Ecto neural progenitor cell (in vitro differentiated cells): ENCODE measurements at regions not wholly inside any gene's neighbourhood (a gene's known extent, or its start where the extent isn't known, plus 50 kb on each side); places are given as distances from the start of the nearest gene placed in this dataset.

Source experiments
- DNase-seq: peaks from one replicate; pipeline ENCODE4 v3.0.0-alpha.2; 2018; ENCODE audit warnings: low spot score

DNA sequence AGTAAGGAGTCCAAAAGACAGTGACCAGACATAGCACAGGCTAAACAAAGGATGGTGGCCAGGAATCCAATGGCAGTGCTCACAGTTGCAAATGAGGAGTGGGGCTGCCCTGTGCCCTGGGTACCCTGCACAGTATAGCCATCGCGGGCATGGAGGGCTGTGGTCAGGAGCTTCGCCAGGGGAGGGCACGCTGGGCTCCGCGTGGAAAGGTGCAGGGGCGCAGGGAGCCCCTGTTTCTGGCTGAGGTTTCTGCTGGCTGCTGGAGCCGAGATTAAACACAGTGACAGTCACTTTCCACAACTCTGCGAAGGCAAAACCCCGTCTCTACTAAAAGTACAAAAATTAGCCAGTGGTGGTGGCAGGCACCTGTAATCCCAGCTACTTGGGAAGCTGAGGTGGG, 194.7 kb downstream of the GALR1 start:
- DNase-seq, result no peak

DNA sequence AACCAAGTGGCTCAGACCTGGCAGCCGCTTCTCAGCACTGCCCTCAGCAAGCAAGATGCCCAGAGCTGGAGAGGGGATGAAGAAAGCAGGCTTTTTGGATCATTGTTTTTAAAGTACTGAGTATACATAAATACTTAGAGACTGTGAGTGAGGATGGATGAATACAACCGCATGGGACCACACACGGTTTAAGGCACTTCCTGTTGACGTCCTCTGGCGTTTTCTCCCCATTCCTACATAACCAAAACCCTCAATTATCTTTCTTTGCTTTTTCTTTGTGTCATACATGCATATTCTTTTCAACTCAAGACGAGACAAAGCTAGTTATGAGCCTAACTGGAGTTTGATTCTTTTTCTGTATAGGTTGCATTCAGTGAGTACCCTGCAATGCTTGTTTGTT, 198.4 kb downstream of the GALR1 start:
- DNase-seq, result no peak

- no peak for DNase-seq
Observed at GRCh38 chr18:77455004-77455403, 205.4 kb downstream of the GALR1 start.

- DNase-seq, result no peak
Observed at GRCh38 chr18:77457681-77458080, 208.0 kb downstream of the GALR1 start.

DNA sequence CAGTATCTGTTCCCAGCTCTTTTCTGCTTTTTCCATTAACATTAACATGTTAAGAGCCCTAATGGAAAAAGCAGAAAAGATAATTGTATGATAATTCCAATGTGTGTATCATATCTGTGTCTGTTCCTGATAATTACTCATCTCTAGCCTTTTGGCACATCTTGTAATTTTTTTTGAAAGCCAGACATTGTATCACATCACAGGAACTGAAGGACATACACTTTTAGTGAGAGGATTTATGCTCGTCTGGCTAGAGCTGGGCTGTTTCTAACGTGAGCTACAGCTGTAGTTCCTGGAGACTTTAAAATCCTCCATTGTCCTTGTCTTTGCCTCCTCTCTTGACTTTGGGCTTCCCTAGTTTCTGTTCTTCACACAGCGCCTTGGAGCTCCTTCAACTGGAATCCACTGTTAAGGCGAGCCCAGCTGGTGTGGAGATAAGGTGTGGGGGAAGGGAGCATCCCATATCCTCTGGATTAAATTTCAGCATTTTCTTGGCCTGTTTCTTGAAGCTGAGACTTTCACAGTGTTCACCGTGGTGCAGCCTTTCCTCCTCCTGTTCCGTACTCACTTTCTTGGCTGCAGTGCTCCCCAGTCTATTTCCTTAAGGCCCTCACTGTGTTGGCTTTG, 211.5 kb downstream of the GALR1 start:
- no peak for DNase-seq

GRCh38 chr18:77464917-77465316, 215.3 kb downstream of the GALR1 start:
- DNase-seq, result no peak

- no peak for DNase-seq
Observed at GRCh38 chr18:77466890-77467289, 217.2 kb downstream of the GALR1 start.

DNA sequence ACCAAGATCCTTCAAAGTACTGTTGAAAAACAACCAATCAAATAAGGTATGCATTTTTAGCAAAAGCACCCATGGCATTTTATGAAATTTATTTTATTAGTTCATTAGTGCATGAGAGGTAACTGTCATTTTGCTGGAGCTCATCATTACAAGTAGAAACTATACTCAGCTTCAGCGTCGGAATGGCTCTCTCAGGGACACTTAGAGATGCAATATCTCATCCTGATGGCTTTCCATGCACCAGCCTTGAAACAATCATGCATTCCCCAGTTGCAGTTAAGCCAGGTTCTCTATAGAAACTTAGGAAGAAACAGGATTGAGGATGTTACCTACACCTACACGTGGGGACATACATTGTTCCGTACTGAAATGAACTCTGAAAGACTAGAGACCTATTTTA, 219.5 kb downstream of the GALR1 start:
- no peak for DNase-seq

GRCh38 chr18:77470569-77471413, 221.1 kb downstream of the GALR1 start:
- DNase-seq, result no peak

- DNase-seq, result no peak
Observed at GRCh38 chr18:77472509-77472908, 222.9 kb downstream of the GALR1 start.

- no peak for DNase-seq
Observed at GRCh38 chr18:77478646-77479442, 229.2 kb downstream of the GALR1 start.

- no peak for DNase-seq
Observed at GRCh38 chr18:77481541-77481940, 231.9 kb downstream of the GALR1 start.

GRCh38 chr18:77482190-77483085, 232.8 kb downstream of the GALR1 start:
- DNase-seq, result no peak

GRCh38 chr18:77486985-77487384, 237.3 kb downstream of the GALR1 start:
- no peak for DNase-seq

- no peak for DNase-seq
Observed at GRCh38 chr18:77487951-77488740, 238.5 kb downstream of the GALR1 start.

DNA sequence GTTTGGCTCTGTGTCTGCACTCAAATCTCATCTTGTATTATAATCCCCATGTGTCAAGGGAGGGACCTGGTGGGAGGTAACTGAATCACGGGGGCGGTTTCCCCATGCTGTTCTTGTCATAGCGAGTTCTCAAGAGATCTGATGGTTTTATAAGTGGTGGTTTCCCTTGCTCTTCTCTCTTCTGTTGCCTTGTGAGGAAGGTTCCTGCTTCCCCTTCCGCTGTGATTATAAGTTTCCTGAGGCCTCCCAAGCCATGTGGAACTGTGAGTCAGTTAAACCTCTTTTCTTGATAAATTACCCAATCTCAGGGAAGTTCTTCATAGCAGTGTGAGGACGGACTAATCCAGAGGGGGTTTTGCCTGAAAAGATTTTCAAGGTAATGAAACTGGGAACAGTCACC, 245.4 kb downstream of the GALR1 start:
- no peak for DNase-seq

DNA sequence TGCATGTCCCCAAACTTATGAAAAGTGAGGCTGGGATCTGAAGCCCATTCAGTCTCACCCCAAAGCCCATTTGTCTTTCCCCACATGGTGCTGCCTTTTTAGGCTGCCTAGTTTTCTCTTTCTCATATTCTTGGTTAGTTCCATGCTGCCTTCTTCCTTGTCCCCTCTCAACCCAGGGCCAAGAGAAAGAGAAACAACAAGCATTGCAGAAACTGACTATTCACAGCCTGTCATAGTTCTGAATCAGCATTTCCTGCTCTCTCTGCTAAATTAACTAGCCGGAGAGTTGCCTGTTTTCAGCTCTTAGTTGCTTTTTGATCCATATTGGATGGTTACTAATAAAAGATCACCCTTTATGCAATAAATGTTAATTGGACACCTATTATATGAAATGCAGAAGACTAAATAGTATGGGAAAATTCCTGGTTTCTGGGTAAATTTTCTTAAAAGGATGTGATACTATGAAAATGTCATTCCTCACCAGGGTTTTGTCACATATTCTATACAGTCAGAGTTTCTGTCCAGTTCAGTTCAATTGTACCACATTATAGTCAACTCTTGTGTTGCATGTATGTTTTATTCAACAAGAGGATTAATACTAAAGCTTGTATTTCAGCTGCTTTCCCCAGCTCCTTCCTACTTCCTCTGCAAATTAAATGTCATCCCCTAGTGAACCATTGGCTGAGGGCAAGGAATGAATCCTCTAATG, 246.5 kb downstream of the GALR1 start:
- no peak for DNase-seq

GRCh38 chr18:77501266-77501665, 251.6 kb downstream of the GALR1 start:
- no peak for DNase-seq

DNA sequence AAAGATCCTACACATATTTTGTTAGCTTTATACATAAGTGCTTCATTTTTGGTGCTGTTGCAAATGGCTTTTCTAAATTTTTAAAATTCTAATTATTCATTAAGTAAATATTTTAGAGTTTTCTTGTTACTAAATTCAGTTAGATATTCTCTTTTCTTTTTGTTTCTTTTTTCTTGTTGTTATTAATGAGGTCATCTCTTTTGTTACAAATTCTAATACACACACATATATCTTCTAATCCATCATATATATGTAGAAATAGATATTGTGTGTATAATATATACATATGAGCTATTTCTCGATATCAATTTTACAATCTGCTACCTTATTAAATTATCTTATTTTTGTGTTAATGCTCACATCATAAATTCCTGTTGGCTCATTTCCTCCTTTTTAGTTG, 255.9 kb downstream of the GALR1 start:
- no peak for DNase-seq

DNA sequence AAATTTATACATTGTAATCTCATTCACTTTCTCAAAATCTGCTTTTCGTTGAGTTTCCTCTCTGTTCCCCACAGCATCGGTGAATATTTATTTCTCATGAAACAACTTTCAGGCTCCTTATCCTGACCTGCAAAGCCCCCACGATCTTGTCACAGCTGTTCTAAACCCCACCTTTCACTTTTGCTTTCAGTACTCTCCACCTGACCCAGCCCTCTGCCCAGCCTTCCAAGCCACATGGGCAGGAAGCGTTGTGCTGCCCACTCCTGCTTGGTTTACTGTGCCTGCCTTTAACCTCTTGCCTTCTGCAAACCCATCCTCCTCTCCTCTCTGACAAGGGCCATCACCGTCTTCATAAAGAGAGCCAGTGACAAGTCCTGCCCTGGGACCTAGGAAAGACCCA, 262.5 kb downstream of the GALR1 start:
- no peak for DNase-seq
